HG03378 (cell line): ENCODE measurements at regions not wholly inside any gene's neighbourhood (a gene's known extent, or its start where the extent isn't known, plus 50 kb on each side); places are given as distances from the start of the nearest gene placed in this dataset.

Experiments
- ATAC-seq: cut with Tn5 transposase; IDR thresholded peaks from one replicate; pipeline ENCODE4 v1.9.1; 2021; ENCODE audit warnings: mild to moderate bottlenecking, moderate library complexity; ENCODE audit not compliant: unreplicated experiment

GRCh38 chr2:71277536-71278103 is 50.7 kb upstream of the PAIP2B start:
- ATAC-seq: no peak

- no peak for ATAC-seq
These were observed 50.2 kb upstream of the PAIP2B start for GRCh38 chr2:71277147-71277475.

GRCh38 chr2:71276311-71277146 is 49.6 kb upstream of the PAIP2B start:
- peak; percentile 92 for ATAC-seq
